GM06990 (cell line): ENCODE measurements at regions not wholly inside any gene's neighbourhood (a gene's known extent, or its start where the extent isn't known, plus 50 kb on each side); places are given as distances from the start of the nearest gene placed in this dataset.

Source experiments
- DNase-seq: peaks from one replicate; pipeline ENCODE4 v3.0.0-alpha.2; 2011; ENCODE audit not compliant: insufficient read length; ENCODE audit errors: extremely low read depth
- H3K27me3 ChIP-seq: replicated peaks from 2 replicates; pipeline ENCODE4 v1.6.0; 2011; ENCODE audit warnings: low read length; ENCODE audit not compliant: control insufficient read depth, insufficient read depth
- H3K36me3 ChIP-seq: 2 replicates; pipeline ENCODE4 v1.5.1; 2011; ENCODE audit warnings: low read length; ENCODE audit not compliant: control insufficient read depth, insufficient read depth
- H3K4me3 ChIP-seq: replicated peaks from 2 replicates; pipeline ENCODE4 v1.5.1; 2011; ENCODE audit warnings: low read depth, mild to moderate bottlenecking, control low read depth, low read length
- CTCF ChIP-seq: IDR thresholded peaks from 2 replicates; pipeline ENCODE4 v1.5.1; 2011; ENCODE audit warnings: low read length, control low read depth, mild to moderate bottlenecking, inconsistent platforms; ENCODE audit not compliant: insufficient read depth, poor library complexity, severe bottlenecking

DNA sequence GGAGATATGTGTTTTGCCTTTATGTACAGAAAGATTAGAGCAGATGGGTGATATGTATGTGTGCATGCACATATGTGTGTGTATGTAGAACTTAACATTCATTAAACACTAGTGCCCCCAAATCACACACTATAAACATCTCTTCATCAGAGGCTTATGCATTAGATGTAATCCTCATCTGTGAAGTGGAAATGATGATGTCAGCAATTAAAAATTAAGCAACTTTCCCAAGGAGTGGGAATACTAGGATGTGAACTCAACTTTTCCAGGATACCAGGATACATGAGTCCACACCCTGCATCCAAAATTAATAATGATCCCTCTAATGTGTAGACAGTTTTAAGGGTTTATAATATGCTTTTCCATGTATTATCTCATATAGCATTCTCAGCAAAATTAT, 127.7 kb upstream of the ADAMTS18 start:
- no peak overlapping the region for H3K4me3 ChIP-seq
- no peaks in the 10 kb centered on the region for H3K36me3 ChIP-seq
- no peak for DNase-seq
- TF ChIP-seq CTCF, result no peak
- H3K27me3 ChIP-seq, result peaks cover 2% of the 10 kb centered on the region; the same call in 1 of the 2 replicates

GRCh38 chr16:77564791-77565390, 130.1 kb upstream of the ADAMTS18 start:
- Histone ChIP-seq H3K36me3 (no peaks in the 10 kb centered on the region), H3K4me3 (no peak overlapping the region), H3K27me3 (peaks cover 2% of the 10 kb centered on the region; the same call in 1 of the 2 replicates)
- TF ChIP-seq CTCF, result no peak
- no peak for DNase-seq

- H3K27me3 ChIP-seq, result no peaks in the 10 kb centered on the region
- no peak for DNase-seq
- TF ChIP-seq CTCF, result no peak
- H3K4me3 ChIP-seq, result no peak overlapping the region
- H3K36me3 ChIP-seq, result no peaks in the 10 kb centered on the region
These were observed 134.6 kb upstream of the ADAMTS18 start for GRCh38 chr16:77569406-77569805.

DNA sequence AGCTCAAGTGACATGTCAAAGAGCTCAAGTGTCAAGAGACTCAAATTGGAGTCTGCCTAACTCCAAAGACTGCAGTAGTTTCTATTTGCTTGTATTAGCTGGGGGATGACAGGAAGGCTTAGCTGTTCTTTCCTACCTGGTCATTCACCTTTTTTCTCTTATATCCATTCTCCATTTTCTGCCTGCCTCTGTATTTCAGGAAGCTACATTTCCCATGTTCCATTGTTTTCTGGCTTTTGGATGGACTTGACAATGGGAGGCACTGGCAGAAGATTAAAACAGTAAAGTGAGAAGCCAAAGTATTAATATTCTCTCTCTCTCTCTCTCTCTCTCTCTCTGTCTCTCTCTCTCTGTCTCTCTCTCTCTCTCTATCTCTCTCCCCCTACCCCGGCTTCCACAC, 135.7 kb upstream of the ADAMTS18 start:
- TF ChIP-seq CTCF, result no peak
- no peaks in the 10 kb centered on the region for H3K36me3 ChIP-seq
- no peaks in the 10 kb centered on the region; the same call in 1 of the 2 replicates for H3K27me3 ChIP-seq
- no peak for DNase-seq
- H3K4me3 ChIP-seq, result no peak overlapping the region

DNA sequence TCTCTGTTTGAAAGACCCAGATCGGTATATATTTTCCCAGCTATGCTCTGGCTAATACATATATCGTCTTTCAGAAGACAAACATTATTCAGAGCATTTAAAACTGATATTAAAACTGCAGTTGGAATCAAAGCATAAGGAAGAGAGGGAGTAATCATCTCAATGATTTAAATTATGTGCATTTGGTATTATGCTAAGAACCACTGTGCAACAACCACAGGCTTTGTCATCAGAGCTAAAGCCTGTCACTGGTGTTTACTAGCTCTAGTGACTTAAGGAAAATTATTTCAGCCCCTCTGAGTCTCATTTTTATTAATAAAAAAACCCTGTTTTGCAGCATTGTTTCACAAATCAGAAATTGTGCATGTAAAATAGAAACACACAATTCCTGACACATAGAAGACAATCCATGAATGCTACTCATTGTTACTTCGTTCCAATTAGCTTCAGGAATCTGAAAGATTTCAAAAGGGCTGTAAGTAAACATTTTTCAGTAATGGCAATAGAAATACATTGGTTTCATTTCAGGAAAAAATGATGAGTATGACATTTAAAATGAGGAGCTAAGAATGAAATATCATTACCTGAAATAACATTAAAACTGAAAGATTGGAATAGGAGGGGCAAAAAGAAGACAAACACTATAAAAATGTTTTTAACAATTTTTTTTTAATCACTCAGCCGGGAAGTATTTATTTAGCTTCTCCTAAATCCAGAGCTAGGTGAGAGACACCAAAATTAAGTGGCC, 136.5 kb upstream of the ADAMTS18 start:
- Histone ChIP-seq H3K36me3 (no peaks in the 10 kb centered on the region), H3K27me3 (no peaks in the 10 kb centered on the region; the same call in 1 of the 2 replicates), H3K4me3 (no peak overlapping the region)
- TF ChIP-seq CTCF, result no peak
- no peak for DNase-seq
